Left renal pelvis (tissue), 4 donors: ENCODE measurements at regions not wholly inside any gene's neighbourhood (a gene's known extent, or its start where the extent isn't known, plus 50 kb on each side); places are given as distances from the start of the nearest gene placed in this dataset.
"Not testable (repeated sequence)": the region's sequence is repeated elsewhere in the genome, so short reads cannot be mapped to it uniquely, and the experiment has no call there.

ENCODE experiments used
- DNase-seq, 4 donors: peaks; one replicate each; pipeline ENCODE4 v3.0.0-alpha.2; 2013; ENCODE audit warnings: low read depth in 4 of 4, low spot score in 3 of 4

DNA sequence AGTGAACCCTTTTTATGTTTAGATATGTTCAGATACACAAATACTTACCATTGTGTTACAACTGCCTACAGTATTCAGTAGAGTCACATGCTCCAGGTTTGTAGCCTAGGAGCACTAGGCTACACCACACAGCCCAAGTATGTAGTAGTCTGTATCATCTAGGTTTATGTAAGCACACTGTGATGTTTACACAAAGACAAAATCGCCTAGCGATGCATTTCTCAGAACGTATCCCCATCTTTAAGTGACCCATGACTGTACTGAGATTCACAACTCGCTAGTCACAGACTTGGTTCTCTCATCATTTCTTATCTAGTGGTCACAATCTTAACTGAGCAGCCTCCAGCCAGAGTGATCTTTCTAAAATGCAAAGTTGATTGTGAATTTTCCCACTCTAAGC is 119.2 kb downstream of the RASSF10 start:
- DNase-seq = no peak

- DNase-seq = no peak
Observed at GRCh38 chr11:13134066-13134465, 125.0 kb downstream of the RASSF10 start.

- DNase-seq = no peak
Observed at GRCh38 chr11:13134886-13135285, 125.8 kb downstream of the RASSF10 start.

DNA sequence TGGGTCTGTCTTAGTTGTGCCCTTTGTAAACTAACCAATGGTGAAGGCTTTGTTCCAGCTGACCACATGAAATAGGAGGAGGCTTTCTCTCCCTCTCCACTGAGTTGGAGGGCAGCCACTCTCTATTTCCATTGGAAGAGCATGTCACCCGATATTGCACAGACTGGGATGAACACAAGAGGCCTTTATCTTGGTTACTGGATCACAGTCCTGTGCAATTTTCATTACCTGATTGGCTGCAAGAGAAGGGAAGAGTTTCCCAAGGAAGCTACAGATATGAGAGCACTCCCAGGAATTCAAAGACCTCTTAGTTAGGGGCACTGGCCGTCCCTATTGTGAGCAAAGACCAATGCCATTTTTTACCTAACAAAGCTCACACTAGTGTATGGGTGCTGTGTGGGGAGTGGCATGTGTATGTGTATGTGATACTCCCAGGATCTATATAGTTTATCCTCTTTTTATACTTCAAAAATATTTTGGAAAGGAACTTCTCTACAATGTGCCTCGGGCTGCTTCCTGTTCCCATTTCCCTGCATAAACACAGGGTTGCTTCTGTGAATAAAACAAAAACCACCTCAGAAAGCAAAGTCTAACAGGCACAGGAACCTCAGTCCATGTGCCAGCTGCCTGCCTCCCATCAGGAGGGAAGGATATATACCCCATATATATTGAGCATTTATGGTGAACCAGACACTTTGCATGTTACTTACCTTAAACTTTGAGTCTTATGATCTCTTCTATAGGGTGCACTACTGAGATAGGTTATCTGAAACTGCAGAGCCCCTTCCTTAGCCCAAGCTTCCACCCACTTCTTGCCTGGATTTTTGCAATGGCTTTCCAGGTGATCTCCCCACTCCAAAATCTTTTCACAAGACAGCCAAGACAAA is 126.5 kb downstream of the RASSF10 start:
- DNase-seq = peak in 1 of 4 donors; percentile 59

- no peak for DNase-seq
Observed at GRCh38 chr11:13136272-13136596, 127.1 kb downstream of the RASSF10 start.

GRCh38 chr11:13137844-13138301 is 128.8 kb downstream of the RASSF10 start:
- no peak for DNase-seq

GRCh38 chr11:13139085-13139484 is 130.0 kb downstream of the RASSF10 start:
- DNase-seq = not testable (repeated sequence)

GRCh38 chr11:13140028-13140870 is 131.1 kb downstream of the RASSF10 start:
- DNase-seq = peak in 3 of 4 donors; percentile 55 to 69 (median 61)

- no peak for DNase-seq
Observed at GRCh38 chr11:13140873-13141655, 131.9 kb downstream of the RASSF10 start.

- no peak for DNase-seq
Observed at GRCh38 chr11:13141731-13142709, 132.9 kb downstream of the RASSF10 start.

DNA sequence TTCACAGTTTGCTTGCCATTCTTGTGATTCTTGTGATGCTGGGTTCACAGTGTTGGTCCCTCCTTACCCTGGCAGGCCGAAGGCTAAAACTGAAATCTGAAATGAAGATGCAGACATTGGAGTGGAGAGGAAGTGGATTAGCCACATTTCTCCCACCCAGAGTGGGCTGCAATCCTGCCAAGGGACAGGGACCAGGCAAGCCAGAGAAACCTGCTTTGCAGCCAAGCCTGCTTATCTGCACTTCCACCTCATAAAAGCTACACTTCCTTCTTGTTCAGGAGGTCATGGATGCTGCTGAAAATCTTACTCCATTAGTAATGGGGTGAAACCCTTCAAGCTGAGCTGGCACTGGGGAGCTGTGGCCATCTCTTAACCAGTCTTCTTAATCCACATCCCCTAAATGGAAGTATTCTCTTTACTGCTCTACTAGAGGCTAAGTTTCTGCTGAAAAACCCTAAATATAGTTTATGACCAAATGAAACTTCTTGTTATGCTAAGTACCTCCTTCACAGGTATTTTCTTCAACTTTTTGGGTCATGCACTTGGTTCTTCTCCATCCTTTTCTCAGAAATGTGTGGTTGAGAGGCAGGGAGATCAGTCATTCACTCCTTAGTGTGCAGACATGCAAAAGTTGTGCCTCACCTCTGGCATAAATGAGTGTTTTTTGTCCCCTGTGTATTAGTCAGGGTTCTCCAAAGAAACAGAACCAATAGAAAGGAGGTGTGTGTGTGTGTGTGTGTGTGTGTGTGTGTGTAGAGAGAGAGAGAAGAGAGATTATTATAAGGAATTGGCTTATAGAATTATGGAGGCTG is 133.9 kb upstream of the BMAL1 start:
- no peak for DNase-seq

DNA sequence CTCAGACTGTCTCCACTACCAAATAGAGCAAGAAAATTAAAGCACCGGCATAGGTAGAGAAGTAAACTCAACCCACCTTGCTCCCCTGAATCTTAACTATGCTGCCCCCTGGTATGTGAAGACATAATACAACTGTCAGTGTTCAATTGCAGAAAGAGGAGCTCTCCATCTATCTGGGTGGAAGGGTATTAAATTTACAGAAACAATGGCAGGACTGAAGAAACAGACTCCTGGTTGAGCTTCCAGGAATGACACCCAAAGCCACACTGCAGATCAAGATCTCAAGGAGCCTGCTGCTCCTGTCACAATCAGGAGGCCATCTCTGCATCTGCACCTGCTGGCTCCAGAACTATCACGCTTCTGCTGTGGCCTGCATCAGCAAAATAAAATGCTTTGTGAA is 132.1 kb upstream of the BMAL1 start:
- DNase-seq = no peak

DNA sequence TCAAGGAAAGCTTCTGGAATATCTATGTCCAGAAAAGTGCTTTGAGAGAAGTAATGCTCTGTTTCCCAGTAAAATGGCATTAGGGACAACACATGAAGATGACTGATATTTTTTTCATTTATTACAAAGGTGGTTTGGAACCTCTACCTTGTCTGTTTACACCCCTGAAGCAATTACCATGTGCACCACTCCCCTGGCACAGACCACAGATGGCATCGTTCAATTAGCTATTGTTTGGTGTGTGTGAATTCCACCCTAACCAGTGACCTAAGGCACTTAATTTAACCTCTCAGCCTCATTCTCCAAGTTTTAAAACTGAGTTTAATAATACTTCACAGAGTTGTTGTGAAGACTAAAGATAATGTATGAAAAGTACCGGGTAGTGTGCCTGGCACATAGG is 127.6 kb upstream of the BMAL1 start:
- DNase-seq = no peak

- no peak for DNase-seq
Observed at GRCh38 chr11:13150487-13150886, 127.1 kb upstream of the BMAL1 start.

DNA sequence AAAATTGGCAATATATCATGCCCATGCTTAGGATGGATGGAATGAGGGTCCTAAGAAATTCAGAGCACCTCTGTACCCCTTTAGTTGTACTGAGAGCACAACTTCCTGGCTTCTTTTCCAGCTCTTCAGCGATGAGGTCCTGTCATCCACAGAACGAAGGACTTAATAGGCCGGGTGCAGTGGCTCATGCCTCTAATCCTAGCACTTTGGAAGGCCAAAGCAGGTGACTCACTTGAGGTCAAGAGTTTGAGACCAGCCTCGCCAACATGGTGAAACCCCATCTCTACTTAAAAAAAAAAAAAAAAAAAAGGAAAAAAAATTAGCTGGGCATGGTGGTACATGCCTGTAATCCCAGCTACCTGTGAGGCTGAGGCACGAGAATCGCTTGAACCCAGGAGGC is 125.3 kb upstream of the BMAL1 start:
- no peak for DNase-seq

- DNase-seq = no peak
Observed at GRCh38 chr11:13152736-13153541, 124.7 kb upstream of the BMAL1 start.

DNA sequence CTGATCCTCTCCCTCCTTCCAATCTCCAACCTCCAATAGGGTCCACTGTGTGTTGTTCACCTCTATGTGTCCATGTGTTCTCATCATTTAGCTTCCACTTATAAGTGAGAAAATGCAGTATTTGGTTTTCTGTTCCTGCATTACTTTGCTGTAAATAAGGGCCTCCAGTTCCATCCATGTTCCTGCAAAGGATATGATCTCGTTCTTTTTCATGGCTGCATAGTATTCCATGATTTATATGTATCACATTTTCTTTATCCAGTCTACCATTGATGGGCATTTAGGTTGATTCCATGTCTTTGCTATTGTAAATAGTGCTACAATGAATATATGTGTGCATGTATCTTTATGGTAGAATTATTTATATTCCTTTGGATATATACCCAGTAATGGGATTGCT is 123.2 kb upstream of the BMAL1 start:
- DNase-seq = not testable (repeated sequence)

DNA sequence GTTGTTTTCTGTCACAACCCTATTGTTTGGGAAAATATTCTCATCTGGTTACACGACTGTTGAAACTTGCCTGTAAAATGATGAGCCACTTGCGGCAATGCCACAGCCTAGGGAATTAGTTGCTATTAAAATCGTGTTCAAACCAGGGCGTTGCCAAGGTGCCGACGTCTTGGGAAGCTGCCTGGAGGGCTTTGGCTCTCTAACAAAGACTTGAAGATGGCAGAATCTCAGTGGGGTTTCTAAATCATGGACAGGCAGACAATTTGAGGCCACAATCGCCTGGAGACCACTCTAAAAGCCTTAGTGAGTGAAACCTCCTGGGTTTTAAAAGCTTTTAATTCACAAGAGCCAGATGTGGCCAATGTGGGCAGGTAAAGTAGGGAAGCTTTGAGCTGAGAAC is 117.2 kb upstream of the BMAL1 start:
- DNase-seq = no peak
